Activated CD8-positive, alpha-beta T cell treated with anti-CD3 and anti-CD28 coated beads for 36 hours (primary cell): ENCODE measurements at regions not wholly inside any gene's neighbourhood (a gene's known extent, or its start where the extent isn't known, plus 50 kb on each side); places are given as distances from the start of the nearest gene placed in this dataset.
A peak's percentile ranks its signal among the peaks of the same experiment; 100 is the strongest.

Experiments
- ATAC-seq: fragments of 200-7000 bp; cut with Tn5 transposase; one replicate; pipeline ENCODE4 v1.10.0; 2021; ENCODE audit warnings: mild to moderate bottlenecking, moderate library complexity
- CTCF ChIA-PET: fragments of 350-600 bp; sonication (Branson Sonifier 250); formaldehyde crosslinking; loops from one replicate; lab custom pipeline; 2021; ENCODE audit warnings: antibody characterized with exemption; lab: Charles Lee
- POLR2A ChIA-PET: fragments of 350-600 bp; sonication (Branson Sonifier 250); formaldehyde crosslinking; loops from one replicate; lab custom pipeline; 2021; ENCODE audit warnings: antibody characterized with exemption; lab: Charles Lee
- DNase-seq: peaks from one replicate; pipeline ENCODE4 v3.0.0-alpha.2; 2020
- H3K27ac Mint-ChIP-seq: one replicate; pipeline ENCODE4 v1.8.0; 2021; ENCODE audit warnings: mild to moderate bottlenecking, mixed read lengths
- H3K27me3 Mint-ChIP-seq: one replicate; pipeline ENCODE4 v1.8.0; 2021; ENCODE audit warnings: mixed read lengths
- H3K36me3 Mint-ChIP-seq: one replicate; pipeline ENCODE4 v1.8.0; 2021; ENCODE audit warnings: low read depth, mixed read lengths
- H3K4me1 Mint-ChIP-seq: one replicate; pipeline ENCODE4 v1.8.0; 2021; ENCODE audit warnings: low read depth, mixed read lengths
- H3K4me3 Mint-ChIP-seq: one replicate; pipeline ENCODE4 v1.8.0; 2021; ENCODE audit warnings: mild to moderate bottlenecking, moderate library complexity, mixed read lengths
- H3K9me3 Mint-ChIP-seq: one replicate; pipeline ENCODE4 v1.8.0; 2021; ENCODE audit warnings: mixed read lengths
- CTCF ChIP-seq: fragments of 200-600 bp; IDR thresholded peaks from one replicate; pipeline ENCODE4 v1.8.0; 2022; ENCODE audit warnings: antibody characterized with exemption, mild to moderate bottlenecking
- intact Hi-C: fragments of 100-400 bp; cut with micrococcal nuclease; formaldehyde crosslinking; loops from one replicate; pipeline ENCODE4 v1.10.0; 2022

GRCh38 chr6:156161471-156161870 is 615.7 kb upstream of the ARID1B start:
- H3K36me3 Mint-ChIP-seq, result no peaks in the 10 kb centered on the region
- ChIA-PET CTCF (no interaction called here), POLR2A (no interaction called here)
- intact Hi-C loops, result no loop called here
- no peak overlapping the region for H3K4me3 Mint-ChIP-seq
- H3K27me3 Mint-ChIP-seq, result no peaks in the 10 kb centered on the region
- no peak for DNase-seq
- H3K4me1 Mint-ChIP-seq, result peaks cover 16% of the 10 kb centered on the region
- ATAC-seq, result no peak
- TF ChIP-seq CTCF, result no peak
- no peak overlapping the region for H3K27ac Mint-ChIP-seq
- H3K9me3 Mint-ChIP-seq, result no peaks in the 10 kb centered on the region

GRCh38 chr6:156160795-156161165 is 616.4 kb upstream of the ARID1B start:
- DNase-seq (no peak), ATAC-seq (no peak)
- POLR2A ChIA-PET, result no interaction called here
- no peak overlapping the region for H3K27ac Mint-ChIP-seq
- intact Hi-C loops, result no loop called here
- H3K36me3 Mint-ChIP-seq, result no peaks in the 10 kb centered on the region
- CTCF ChIA-PET, result no interaction called here
- H3K9me3 Mint-ChIP-seq, result no peaks in the 10 kb centered on the region
- H3K4me3 Mint-ChIP-seq, result no peak overlapping the region
- H3K4me1 Mint-ChIP-seq, result peaks cover 9% of the 10 kb centered on the region
- TF ChIP-seq CTCF, result no peak
- H3K27me3 Mint-ChIP-seq, result no peaks in the 10 kb centered on the region

- no peaks in the 10 kb centered on the region for H3K36me3 Mint-ChIP-seq
- peaks cover 5% of the 10 kb centered on the region for H3K4me1 Mint-ChIP-seq
- intact Hi-C loops, result no loop called here
- no peak for ATAC-seq
- ChIA-PET POLR2A (no interaction called here), CTCF (no interaction called here)
- no peak for TF ChIP-seq CTCF
- DNase-seq, result no peak
- H3K27me3 Mint-ChIP-seq, result no peaks in the 10 kb centered on the region
- no peaks in the 10 kb centered on the region for H3K9me3 Mint-ChIP-seq
- no peak overlapping the region for H3K27ac Mint-ChIP-seq
- no peak overlapping the region for H3K4me3 Mint-ChIP-seq
Measured at GRCh38 chr6:156160007-156160794, 617.0 kb upstream of the ARID1B start.

GRCh38 chr6:156154896-156155295 is 622.3 kb upstream of the ARID1B start:
- intact Hi-C loops, result no loop called here
- ChIA-PET POLR2A (no interaction called here), CTCF (no interaction called here)
- peak overlapping the region; percentile 58 for H3K27ac Mint-ChIP-seq
- H3K9me3 Mint-ChIP-seq, result peaks cover 3% of the 10 kb centered on the region
- no peaks in the 10 kb centered on the region for H3K27me3 Mint-ChIP-seq
- ATAC-seq (peak; percentile 71), DNase-seq (peak; percentile 73)
- peaks cover 14% of the 10 kb centered on the region for H3K4me1 Mint-ChIP-seq
- no peak for TF ChIP-seq CTCF
- H3K4me3 Mint-ChIP-seq, result no peak overlapping the region
- H3K36me3 Mint-ChIP-seq, result no peaks in the 10 kb centered on the region

GRCh38 chr6:156150391-156150790 is 626.8 kb upstream of the ARID1B start:
- CTCF ChIA-PET, result no interaction called here

More at GRCh38 chr6:156150391-156150790, 626.8 kb upstream of the ARID1B start:
- no peak for ATAC-seq
- POLR2A ChIA-PET, result no interaction called here
- TF ChIP-seq CTCF, result no peak
- Mint-ChIP-seq H3K9me3 (peaks cover 3% of the 10 kb centered on the region), H3K27me3 (no peaks in the 10 kb centered on the region), H3K4me1 (peaks cover 14% of the 10 kb centered on the region), H3K4me3 (no peak overlapping the region), H3K36me3 (no peaks in the 10 kb centered on the region), H3K27ac (no peak overlapping the region)
- no peak for DNase-seq
- intact Hi-C loops, result no loop called here
